HG03095 (cell line): ENCODE measurements at regions not wholly inside any gene's neighbourhood (a gene's known extent, or its start where the extent isn't known, plus 50 kb on each side); places are given as distances from the start of the nearest gene placed in this dataset.

Experiments used
- ATAC-seq: cut with Tn5 transposase; IDR thresholded peaks from one replicate; pipeline ENCODE4 v1.9.1; 2021; ENCODE audit warnings: moderate library complexity; ENCODE audit not compliant: unreplicated experiment

DNA sequence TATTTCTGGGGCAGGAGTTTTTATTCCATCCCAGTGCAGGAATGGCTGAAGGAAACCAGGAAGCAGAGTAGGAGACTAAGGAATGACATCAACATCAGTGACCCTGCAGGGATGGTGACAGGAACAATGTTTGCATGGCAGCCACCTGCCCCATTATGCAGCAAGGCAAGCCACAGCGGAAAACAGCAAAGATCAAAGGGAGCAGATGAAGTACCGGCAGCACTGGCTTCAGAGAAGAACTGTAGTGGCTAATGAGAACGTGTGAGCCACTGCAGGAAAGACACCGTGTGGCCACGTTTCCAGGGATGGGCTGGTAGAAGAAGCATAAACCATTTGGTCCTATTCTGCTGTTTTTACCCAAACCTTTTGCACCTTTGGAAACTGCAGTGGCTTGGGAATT is 52.9 kb upstream of the TAB2 start:
- no peak for ATAC-seq

DNA sequence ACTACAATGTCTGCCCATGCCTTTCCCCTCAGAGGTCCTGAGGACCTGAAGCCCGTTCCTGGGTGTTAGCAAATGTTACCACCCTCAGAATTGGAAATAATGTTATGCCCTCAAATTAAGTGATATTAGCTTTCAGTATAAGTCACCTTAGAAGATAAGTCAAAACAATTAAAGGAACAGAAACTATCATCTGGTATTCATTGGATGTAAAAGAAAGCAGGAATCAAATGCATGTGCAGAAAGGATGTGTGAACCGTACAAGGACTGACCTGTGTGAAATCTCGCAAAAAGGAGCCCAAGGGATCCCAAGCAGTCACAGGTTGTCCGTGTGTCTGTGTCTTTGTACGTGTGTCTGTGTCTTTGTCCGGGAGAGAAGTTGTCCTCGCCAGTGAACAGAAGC is 51.6 kb upstream of the TAB2 start:
- no peak for ATAC-seq

DNA sequence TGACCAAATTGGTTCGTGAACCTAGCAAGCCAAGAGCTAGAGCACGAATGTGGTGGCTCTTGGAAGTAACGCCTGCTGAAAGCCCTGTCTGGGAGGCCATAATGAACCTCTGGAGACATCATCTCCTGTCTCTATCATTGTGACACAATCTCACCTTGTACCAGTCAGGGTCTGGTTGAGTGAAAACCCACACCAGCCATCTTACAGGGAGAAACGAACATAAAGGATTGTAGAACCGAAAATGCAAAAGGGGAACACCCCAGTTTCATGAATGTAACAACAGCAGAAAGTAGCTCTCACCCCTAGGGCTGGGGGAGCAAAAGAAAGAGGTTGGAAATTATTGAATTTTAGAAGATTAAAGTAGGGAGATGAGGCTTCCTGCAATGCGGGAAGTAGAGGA is 50.9 kb upstream of the TAB2 start:
- ATAC-seq: peak; percentile 86

DNA sequence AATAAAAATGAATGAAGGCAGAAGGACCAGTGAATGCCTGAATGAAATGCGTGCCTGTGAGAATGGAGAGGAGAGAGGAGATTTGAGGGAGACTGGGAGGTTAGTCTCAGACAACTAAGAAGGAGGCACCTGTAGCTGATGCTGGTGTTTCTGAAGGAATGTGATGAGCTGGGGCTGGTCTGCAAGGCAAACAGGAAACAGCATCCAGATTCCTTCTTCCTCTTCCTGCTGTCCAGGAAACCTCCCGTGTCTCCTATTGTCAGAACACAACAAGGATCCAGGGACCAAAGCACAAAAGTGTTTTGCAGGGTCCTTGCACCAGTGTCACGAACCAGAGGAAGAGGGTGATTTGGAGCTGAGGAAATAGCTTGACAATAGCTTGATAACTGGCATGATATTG is 50.4 kb upstream of the TAB2 start:
- ATAC-seq: no peak

DNA sequence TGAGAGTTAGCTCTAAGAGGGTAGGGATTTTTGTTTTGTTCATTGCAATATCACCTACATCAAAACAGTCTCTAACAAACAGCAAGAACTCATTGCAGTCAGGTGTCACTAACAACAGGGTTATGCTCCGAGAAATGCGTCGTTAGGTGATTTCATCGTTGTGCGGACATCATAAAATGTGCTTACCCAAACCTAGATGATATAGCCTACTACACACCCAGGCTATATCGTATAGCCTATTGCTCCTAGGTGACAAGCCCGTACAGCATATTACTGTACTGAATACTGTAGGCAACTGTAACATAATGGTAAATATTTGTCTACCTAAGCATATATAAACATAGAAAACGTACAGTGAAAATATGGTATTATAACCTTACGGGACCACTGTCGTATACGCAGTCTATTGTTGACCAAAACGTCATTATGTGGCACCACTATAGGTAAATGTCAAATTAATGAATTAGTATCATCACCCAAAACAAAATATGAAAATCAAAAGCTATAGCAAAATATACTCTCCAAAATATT is 49.9 kb upstream of the TAB2 start:
- ATAC-seq: no peak
